GM18870 (cell line): ENCODE measurements at regions not wholly inside any gene's neighbourhood (a gene's known extent, or its start where the extent isn't known, plus 50 kb on each side); places are given as distances from the start of the nearest gene placed in this dataset.
"Not testable (repeated sequence)": the region's sequence is repeated elsewhere in the genome, so short reads cannot be mapped to it uniquely, and the experiment has no call there.

Experiments used
- ATAC-seq: cut with Tn5 transposase; IDR thresholded peaks from one replicate; pipeline ENCODE4 v1.9.1; 2021; ENCODE audit warnings: moderate library complexity; ENCODE audit not compliant: unreplicated experiment

DNA sequence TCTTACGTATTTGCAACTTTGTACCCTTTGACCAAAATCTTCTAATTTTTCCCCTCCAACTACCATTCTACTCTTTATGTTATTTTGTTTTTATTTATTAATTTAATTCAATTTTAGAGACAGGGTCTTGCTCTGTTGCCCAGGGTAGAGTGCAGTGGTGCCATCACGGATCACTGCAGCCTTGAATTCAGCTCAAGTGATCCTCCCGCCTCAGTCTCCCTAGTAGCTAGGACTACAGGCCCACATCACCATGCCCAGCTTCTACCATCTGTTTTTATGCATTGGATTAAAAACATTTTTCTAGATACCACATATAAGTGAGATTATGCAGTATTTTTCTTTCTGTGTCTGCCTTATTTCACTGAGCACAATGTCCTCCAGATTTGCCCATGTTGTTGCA, 2912.5 kb downstream of the RPIA start:
- ATAC-seq, result not testable (repeated sequence)

DNA sequence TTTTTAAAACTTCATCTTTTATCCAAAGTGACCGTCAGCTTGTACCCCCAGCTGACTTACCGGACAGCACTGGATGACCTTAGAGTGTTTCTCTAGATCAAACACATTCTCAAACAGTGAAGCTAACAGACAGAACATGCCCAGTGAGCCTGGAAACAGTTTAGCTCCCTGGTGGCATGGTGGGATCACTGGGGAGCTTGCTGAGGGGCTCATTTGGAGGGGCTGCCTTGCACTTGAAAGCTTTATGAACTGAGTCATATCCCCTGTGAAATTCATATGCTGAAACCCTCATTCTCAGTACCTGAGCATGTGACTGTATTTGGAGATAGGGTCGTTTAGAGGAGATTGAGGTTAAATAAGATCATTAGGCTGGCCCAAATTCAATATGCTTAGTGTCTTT, 2913.2 kb downstream of the RPIA start:
- not testable (repeated sequence) for ATAC-seq

DNA sequence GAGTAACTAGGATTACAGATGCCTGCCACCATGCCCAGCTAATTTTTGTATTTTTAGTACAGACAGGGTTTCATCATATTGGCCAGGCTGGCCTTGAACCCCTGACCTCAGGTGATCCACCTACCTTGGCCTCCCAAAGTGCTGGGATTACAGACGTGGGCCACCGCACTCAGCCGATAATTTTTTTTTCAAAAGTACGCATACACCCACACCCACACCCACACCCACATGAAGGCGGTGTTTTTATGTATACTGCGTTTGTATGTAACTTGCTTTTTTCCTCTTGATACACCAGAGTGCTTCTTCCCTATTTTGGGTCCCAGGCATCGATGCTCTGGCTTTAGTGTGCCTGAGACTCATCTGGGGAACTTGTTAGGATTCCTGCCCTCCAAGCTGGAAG, 2932.3 kb downstream of the RPIA start:
- ATAC-seq, result not testable (repeated sequence)

DNA sequence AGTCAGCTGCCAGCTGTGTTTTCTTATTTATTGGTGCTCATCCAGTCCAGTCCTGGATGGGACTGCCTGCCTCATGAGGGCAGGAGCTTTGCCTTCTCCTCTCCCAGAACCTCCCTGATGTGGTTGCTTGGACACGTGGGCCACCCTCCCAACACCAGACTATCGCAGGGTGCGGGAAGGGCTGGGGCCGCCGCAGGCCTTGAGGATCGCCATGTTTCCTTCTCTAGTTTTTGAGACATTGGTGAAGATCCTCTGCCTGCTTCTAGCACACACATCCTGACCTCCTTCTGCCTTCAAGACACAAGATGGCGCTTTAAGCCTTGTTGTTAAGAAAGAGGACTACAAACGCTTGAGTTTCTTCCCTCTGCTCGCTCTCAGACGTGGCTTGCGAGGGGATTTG, 2937.0 kb downstream of the RPIA start:
- ATAC-seq, result not testable (repeated sequence)

DNA sequence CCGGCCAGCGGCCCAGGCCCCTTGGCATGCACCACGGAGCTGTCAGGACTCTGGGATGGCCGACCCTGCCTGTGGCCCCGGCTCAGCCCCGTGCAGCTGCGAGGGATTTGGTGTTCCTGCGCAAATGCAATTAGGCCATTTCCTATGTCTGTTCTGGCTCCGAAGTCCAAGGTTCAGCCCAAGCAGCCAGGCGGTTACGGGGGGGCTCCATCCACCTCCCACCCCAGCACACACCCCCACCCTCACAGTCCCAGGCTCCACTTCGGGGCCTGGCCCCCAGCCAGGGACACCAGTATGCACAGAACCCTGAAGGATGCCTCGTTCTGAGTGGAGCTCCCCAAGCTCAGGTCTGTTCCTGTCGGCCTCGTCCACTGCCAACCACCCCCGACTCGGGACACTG, 2965.7 kb downstream of the RPIA start:
- ATAC-seq, result not testable (repeated sequence)

DNA sequence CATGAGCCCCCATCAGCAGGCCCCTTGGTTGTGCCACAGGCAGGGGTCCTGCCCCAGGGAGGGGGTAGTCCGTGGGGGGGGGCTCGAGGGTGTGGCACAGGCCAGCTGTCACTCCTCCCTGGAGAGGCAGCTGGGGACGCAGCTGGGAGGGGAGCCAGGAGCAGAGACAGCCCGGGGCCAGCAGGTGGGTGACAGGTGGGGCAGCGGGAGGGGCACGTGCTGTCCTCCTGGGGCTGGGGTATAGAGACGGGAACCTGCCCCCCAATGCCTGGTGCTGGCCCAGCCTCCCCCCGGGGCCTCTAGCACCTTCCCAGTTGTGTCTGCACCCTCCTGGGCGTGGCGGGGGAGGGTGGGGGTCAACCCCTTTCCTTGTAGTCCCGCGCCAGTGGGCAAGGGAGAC, 2966.9 kb downstream of the RPIA start:
- not testable (repeated sequence) for ATAC-seq

DNA sequence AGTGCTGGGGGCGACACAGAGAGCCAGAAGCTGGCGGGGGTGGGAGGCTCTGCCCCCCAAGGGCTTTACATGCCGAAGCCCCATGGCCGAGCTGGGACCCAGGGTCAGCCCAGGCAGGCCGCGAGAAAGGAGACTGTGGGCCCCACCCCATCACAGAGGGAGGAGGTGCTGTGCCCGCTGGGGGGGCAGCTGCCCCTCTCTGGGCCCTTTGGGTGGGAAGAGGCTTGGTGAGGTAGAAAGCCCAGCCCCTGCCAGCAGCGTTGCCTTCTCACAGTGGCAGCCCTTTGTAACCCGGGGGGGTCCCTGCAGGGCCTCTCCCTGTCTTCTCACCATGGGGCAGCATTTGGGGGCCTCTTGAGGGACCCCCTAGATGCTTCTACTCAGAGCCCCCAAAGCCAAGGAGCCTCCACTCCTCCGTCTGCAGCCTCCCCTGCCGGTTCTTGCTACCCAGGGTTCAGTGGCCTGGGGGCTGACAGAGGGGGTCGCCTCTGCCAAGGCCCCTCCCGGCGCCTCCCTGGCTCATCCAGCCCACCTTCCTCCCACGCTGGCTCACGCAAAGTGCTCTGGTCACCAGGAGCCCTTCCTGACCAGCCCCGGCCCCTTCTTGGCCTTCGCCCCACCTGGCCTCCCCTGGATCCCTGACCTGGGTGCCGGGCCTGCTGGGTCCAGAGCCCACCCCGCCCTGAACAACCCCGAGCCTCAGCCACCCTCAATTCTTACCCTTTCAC, 2967.9 kb downstream of the RPIA start:
- not testable (repeated sequence) for ATAC-seq

DNA sequence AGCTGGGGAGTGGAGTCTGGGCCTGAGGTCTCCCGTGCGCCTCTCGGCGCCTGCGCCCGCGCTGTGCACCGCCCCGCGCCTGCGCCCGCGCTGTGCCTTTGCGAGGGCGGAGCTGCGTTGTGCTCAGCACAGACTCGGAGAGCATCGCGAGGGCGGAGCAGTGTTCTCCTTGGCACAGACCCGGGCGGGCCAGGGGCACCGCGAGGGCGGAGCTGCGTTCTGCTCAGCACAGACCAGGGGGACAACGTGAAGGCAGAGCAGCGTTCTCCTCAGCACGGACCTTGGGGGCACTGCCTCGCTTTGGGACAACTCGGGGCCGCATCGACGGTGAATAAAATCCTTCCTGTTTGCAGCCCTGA, 2968.4 kb downstream of the RPIA start:
- peak; percentile 87 for ATAC-seq

DNA sequence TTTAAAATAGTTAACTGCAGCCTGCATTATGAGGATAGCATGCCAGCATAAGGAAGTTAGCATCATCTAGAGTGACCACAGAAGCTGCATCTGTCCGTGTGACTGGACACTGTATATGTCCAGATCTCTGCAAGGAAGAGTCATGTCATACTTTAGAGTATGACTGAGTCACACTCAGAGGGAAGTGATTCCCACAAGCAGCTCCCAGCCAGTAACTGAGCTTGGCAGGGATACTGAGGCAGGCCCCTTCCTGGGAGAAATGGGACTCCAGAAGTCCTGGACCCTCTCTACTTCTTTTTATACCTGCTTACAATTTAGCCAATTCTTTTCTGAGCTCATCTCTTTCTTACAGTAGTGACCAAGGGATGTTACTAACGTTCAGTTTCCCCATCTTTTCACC, 2975.9 kb downstream of the RPIA start:
- not testable (repeated sequence) for ATAC-seq

DNA sequence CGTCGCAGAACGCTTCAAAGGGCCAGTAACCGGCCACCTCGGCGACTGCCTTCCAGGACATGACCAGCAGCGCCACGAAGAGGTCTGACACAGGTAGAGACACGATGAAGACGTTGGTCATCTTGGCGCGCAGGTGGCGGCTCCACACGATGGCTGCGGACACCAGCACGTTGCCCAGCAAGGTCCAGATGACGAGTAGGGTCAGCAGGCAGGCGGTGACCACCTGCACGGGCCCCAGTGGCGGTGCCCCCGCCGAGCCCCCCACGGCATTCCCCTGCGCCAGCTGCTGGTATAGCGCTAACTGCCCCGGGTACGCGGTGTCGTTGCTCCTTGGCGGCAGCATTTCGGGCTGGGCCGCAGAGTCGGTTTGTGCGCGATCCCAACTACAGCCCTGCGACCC, 2994.1 kb downstream of the RPIA start:
- not testable (repeated sequence) for ATAC-seq

DNA sequence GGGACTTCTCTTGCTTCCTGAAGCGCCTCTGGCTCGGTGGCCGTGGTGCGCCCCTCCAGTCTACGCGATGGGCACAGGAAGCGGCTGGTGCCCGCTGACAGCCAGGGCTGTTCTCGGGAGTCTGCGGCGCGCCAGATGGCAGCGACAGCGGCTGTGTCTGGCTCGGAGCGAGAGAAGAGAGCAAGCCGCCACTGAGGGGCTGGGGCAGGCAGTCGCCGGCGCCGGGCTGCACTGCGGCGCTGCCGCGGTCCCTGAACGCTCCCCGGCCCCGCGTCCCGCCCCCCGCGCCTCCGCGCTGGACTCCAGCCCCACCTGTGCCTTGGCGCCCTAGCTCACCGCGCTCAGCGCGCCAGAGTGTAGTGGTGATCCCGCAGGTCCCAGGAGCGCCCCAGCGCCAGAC, 2994.6 kb downstream of the RPIA start:
- not testable (repeated sequence) for ATAC-seq
